ENCODE measurements at regions not wholly inside any gene's neighbourhood (a gene's known extent, or its start where the extent isn't known, plus 50 kb on each side); places are given as distances from the start of the nearest gene placed in this dataset.
A peak's percentile ranks its signal among the peaks of the same experiment; 100 is the strongest.
"Not testable (repeated sequence)": the region's sequence is repeated elsewhere in the genome, so short reads cannot be mapped to it uniquely, and the experiment has no call there.

DNA sequence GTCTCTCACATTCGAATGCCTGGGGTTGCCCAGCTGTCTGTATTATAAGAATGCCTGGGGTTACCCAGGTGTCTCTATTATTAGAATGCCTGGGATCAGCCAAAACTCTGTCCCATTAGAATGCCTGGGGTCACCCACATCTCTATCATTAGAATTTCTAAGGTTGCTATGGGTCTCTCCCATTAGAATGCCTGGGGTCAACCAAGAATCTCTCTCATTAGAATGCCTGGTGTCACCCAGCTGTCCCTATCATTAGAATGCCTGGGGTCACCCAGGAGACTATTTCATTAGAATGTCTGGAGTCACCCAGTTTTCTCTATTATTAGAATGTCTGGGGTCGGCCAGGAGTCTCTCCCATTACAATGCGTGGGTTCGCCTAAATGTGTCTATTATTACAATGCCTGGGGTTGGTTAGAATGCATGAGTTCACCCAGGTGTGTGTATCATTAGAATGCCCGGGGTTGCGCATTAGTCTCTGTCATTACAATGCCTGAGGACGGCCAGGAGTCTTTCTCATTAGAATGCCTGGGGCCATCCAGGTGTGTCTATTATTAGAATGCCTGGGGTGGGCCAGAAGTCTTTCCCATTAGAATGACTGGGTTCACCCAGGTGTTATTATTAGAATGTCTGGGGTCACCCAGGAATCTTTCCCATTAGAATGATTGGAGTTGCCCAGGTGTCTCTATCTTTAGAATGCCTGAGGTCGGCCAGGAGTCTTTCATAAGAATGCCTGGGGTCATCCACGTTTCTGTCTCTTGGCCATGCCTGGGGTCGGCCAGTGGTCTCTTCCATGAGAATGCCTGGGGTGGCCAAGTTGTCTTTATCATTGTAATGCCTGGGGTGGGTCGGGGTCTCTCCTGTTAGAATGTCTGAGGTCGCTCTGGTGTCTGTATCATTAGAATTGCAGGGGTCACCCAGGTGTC is 59.6 kb downstream of the RNF187 start:
- DNase-seq: no peak

DNA sequence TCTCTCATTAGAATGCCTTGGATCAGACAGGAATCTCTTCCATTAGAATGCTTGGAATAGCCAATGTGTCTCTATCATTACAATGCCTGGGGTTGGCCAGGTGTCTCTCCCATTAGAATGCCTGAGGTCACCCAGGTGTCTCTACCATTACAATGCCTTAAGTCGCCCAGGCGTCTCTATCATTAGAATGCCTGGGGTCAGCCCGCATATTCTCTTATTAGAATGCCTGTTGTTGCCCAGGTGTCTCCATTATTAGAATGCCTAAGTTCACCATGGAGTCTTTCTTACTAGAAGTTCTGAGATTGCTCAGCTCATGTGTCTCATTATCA is 60.2 kb downstream of the RNF187 start:
- no peak for DNase-seq

DNA sequence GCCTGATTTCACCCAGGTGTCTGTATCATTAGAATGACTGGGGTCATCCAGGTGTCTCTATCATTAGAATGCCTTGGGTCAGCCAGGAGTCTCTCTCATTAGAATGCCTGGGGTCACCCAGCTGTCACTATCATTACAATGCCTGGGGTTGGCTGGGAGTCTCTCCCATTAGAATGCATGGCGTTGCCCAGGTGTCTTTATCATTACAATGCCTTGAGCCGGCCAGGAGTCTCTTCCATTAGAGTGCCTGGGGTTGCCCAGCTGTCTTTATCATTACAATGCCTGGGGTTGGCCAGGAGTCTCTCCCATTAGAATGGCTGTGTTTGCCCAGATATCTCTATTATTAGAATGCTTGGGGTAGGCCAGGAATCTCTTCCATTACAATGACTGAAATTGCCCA is 61.6 kb downstream of the RNF187 start:
- DNase-seq: no peak

DNA sequence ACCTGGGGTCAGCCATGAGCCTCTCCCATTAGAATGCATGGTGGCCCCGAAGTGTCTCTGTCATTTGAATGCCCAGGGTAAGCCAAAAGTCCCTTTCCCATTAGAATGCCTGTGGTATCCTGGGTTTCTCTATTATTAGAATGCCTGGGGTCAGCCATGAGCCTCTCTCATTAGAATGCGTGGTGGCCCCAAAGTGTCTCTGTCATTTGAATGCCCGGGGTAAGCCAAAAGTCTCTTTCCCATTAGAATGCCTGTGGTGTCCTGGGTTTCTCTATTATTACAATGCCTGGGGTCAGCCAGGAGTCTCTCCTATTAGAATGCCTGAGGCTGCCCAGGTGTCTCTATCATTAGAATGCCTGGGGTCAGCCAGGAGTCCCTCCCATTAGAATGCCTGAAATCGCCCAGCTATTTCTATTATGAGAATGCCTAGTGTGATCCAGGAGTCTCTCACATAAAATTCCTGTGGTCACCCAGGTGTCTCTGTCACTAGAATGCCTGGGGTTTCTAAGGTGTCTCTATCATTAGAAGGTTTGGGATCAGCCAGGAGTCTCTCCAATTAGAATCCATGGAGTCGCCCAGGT is 65.5 kb downstream of the RNF187 start:
- DNase-seq: no peak

DNA sequence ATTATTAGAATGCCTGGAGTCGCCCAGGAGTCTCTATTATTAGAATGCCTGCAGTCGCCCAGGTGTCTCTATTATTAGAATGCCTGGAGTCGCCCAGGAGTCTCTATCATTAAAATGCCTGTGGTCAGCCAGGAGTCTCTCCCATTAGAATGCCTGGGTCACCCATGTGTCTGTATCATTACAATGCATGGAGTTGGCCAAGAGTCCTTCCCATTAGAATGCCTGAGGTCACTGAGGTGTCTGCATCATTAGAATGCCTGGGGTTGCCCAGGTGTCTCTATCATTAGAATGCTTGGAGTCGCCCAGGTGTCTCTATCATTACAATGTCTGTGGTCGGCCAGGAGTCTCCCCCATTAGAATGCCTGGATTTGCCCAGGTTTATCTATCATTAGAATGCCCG is 66.9 kb downstream of the RNF187 start:
- no peak for DNase-seq

DNA sequence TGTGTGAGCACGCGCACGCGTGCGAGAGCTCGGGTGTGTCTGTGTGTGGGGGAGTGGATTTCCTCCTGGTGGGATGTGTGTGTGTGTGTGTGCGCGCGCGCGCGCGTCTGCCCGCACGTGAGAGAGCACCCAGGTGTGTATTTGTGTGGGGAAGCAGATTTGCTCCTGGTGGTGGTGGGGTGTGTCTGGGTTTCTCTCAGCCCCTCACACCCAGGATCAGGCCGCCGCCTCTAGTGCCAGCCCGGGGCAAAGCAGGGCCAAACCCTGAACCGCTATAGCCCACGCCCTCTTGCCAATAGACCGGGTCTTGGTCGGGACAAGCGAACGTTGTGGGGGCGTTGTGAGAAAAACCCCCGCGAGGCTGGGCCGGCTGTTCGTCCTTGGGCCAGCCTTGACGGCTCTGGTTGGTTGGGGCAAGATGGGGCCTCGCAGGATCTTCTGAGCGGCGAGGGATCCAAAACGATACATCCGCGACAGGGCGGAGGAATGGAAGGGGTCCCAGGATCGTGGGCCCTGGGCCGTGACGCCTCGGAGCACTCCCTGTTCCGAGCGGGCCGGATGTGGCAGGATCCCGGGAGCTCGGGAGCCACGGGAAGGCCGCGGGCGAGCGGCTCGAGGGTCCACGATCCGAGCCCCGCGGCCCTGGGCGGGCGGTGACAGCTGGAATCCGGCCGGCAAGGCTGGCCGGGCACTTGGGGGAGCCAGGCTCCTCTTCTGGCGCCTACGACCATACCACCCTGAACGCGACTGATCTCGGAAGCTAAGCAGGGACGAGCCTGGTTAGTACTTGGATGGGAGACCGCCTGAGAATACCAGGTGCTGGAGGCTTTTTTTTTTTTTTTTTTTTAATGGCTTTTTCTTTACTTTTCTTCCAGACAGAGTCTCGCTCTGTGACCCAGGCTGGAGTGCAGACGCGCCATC is 68.2 kb downstream of the RNF187 start:
- peak; percentile 32 for DNase-seq

DNA sequence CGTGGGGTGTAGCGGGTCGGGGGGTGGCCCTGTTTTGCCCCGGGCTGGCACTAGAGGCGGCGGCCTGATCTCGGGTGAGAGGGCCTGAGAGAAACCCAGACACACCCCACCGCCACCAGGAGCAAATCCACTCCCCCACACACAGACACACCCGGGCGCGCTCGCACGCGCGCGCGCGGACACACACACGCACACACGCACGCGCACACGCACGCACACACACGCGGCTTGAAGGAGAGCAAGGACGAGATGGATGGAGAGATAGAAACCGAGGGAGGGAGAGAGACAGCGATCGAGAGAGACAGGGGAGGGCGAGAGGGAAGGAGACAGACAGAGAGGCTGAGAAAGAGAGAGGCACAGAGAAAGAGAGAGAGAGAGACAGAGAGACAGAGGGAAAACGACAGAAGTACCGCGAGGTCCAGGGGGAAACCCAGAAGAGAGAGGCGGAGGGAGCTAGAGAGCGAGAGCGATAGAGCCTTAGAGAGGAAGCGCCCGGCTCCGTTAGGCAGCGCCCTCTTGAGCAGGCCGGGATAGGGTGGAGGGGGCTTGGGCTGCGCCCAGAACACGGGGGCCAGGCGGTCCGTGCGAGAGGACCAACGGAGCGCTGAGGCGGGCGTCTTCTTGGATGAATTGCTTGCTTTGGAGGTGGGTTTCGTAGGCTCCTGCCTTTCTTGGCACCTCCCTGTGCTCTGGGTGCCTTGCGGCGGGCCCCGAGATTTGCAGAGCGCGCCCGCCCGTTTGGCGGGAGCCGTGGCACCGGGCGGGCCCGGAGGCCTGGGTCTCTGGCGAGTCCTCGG is 69.7 kb downstream of the RNF187 start:
- DNase-seq: not testable (repeated sequence)

Measured in activated CD4-positive, alpha-beta T cell treated with anti-CD3 and anti-CD28 coated beads, Interleukin-10, Interleukin-2, amounts not matched to agents 100 ng/mL and 50 ng/mL, durations not matched to agents 16 hours and 8 hours (primary cell).